ENCODE measurements at regions not wholly inside any gene's neighbourhood (a gene's known extent, or its start where the extent isn't known, plus 50 kb on each side); places are given as distances from the start of the nearest gene placed in this dataset.

DNA sequence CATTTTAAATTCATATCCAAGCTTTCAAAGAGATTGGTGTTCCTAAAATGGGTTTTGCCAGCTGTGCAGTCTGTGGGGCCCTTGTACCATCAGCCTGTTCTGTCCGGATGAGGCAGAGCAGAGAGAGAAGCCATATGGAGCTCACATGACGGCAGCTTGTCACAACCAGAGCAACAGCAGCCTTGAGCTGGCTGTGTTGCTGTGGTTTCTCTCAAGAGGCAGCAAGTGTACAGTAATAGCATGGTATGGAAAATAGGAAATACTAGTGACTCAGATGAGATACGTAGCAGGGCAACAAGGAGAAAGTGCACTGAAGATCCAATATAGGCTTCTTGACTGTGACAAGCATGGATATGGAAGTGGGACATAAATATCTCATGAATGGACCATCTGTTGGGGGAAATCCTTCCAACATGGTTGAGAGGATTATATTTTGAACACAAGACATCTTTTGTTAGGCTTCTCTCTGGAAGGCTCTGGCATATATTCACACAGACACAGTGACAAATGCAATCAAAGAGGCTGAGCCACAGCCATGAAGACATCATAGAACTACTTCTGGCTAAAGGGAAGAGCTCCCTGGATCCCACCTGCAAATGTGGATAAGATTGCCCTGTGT is 251.0 kb upstream of the TAC1 start:
- no peak for ATAC-seq
- no peak overlapping the region for H3K4me3 ChIP-seq
- no peaks in the 10 kb centered on the region for H3K9me3 ChIP-seq (replicated peaks; ENCODE audit: control insufficient read depth, insufficient read depth, low read length)
- no TSS peak for BruUV-seq (replicated peaks)
- H3K36me3 ChIP-seq (ENCODE audit: control insufficient read depth in 2 of 2, insufficient read depth in 2 of 2, low read length in 1 of 2), result no peaks in the 10 kb centered on the region
- no peak overlapping the region for H3K9ac ChIP-seq (ENCODE audit: control insufficient read depth, insufficient read depth, low read length)
- ChIA-PET SMC1A (ENCODE audit: uncharacterized antibody, unreplicated experiment) (no interaction called here), CTCF (interaction anchor here (1.7 kb wide), 1 partner anchor 18 kb away, joined by 4 read pairs; no protein-coding TSS in a partner anchor), RAD21 (ENCODE audit: unreplicated experiment) (no interaction called here), POLR2A (no interaction called here)
- no peaks in the 10 kb centered on the region for H3K79me2 ChIP-seq (ENCODE audit: control insufficient read depth, insufficient read depth, low read length)
- no peak overlapping the region for H3K27ac ChIP-seq (ENCODE audit: control insufficient read depth, insufficient read depth)
- DNase-seq (ENCODE audit: low read depth, low spot score), result no peak
- in situ Hi-C loops (cut with MboI), result loop anchor here (10.0 kb wide), 1 partner anchor 64 kb away; no protein-coding TSS in a partner anchor
- H4K20me1 ChIP-seq (ENCODE audit: control insufficient read depth, insufficient read depth), result no peaks in the 10 kb centered on the region
- WGBS (ENCODE audit: insufficient coverage, insufficient replicate concordance, low lambda C conversion rate, missing lambda C conversion rate), result 20% methylated on average over 3 of the region's 3 CpGs
- no peak overlapping the region for H3K4me2 ChIP-seq (ENCODE audit: control insufficient read depth, insufficient read depth)
- intact Hi-C loops (cut with micrococcal nuclease; ENCODE audit: unreplicated experiment), result no loop called here
- H3K27me3 ChIP-seq (replicated peaks in 1 of 2; ENCODE audit: control insufficient read depth in 2 of 2, insufficient read depth in 2 of 2, low read length in 1 of 2), result no peaks in the 10 kb centered on the region
- H2AFZ ChIP-seq (ENCODE audit: control insufficient read depth, low read depth, low read length), result no peak overlapping the region
- H3K4me1 ChIP-seq (ENCODE audit: control insufficient read depth, insufficient read depth, low read length), result no peaks in the 10 kb centered on the region
- TF ChIP-seq, protein P1, sequence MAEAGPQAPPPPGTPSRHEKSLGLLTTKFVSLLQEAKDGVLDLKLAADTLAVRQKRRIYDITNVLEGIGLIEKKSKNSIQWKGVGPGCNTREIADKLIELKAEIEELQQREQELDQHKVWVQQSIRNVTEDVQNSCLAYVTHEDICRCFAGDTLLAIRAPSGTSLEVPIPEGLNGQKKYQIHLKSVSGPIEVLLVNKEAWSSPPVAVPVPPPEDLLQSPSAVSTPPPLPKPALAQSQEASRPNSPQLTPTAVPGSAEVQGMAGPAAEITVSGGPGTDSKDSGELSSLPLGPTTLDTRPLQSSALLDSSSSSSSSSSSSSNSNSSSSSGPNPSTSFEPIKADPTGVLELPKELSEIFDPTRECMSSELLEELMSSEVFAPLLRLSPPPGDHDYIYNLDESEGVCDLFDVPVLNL (IDR thresholded peaks at IDR 0.05; ENCODE audit: low read depth, low read length), result no peak
- TF ChIP-seq, protein P2, sequence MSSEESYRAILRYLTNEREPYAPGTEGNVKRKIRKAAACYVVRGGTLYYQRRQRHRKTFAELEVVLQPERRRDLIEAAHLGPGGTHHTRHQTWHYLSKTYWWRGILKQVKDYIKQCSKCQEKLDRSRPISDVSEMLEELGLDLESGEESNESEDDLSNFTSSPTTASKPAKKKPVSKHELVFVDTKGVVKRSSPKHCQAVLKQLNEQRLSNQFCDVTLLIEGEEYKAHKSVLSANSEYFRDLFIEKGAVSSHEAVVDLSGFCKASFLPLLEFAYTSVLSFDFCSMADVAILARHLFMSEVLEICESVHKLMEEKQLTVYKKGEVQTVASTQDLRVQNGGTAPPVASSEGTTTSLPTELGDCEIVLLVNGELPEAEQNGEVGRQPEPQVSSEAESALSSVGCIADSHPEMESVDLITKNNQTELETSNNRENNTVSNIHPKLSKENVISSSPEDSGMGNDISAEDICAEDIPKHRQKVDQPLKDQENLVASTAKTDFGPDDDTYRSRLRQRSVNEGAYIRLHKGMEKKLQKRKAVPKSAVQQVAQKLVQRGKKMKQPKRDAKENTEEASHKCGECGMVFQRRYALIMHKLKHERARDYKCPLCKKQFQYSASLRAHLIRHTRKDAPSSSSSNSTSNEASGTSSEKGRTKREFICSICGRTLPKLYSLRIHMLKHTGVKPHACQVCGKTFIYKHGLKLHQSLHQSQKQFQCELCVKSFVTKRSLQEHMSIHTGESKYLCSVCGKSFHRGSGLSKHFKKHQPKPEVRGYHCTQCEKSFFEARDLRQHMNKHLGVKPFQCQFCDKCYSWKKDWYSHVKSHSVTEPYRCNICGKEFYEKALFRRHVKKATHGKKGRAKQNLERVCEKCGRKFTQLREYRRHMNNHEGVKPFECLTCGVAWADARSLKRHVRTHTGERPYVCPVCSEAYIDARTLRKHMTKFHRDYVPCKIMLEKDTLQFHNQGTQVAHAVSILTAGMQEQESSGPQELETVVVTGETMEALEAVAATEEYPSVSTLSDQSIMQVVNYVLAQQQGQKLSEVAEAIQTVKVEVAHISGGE (CRISPR knock-in tag; IDR thresholded peaks at IDR 0.05), result no peak
- TF ChIP-seq, protein P3, sequence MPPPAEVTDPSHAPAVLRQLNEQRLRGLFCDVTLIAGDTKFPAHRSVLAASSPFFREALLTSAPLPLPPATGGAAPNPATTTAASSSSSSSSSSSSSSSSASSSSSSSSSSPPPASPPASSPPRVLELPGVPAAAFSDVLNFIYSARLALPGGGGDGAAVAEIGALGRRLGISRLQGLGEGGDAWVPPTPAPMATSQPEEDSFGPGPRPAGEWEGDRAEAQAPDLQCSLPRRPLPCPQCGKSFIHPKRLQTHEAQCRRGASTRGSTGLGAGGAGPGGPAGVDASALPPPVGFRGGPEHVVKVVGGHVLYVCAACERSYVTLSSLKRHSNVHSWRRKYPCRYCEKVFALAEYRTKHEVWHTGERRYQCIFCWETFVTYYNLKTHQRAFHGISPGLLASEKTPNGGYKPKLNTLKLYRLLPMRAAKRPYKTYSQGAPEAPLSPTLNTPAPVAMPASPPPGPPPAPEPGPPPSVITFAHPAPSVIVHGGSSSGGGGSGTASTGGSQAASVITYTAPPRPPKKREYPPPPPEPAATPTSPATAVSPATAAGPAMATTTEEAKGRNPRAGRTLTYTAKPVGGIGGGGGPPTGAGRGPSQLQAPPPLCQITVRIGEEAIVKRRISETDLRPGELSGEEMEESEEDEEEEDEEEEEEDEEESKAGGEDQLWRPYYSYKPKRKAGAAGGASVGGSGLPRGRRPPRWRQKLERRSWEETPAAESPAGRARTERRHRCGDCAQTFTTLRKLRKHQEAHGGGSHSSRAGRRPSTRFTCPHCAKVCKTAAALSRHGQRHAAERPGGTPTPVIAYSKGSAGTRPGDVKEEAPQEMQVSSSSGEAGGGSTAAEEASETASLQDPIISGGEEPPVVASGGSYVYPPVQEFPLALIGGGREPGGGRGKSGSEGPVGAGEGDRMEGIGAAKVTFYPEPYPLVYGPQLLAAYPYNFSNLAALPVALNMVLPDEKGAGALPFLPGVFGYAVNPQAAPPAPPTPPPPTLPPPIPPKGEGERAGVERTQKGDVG (CRISPR knock-in tag; IDR thresholded peaks at IDR 0.05), result no peak
- TF ChIP-seq, protein P4, sequence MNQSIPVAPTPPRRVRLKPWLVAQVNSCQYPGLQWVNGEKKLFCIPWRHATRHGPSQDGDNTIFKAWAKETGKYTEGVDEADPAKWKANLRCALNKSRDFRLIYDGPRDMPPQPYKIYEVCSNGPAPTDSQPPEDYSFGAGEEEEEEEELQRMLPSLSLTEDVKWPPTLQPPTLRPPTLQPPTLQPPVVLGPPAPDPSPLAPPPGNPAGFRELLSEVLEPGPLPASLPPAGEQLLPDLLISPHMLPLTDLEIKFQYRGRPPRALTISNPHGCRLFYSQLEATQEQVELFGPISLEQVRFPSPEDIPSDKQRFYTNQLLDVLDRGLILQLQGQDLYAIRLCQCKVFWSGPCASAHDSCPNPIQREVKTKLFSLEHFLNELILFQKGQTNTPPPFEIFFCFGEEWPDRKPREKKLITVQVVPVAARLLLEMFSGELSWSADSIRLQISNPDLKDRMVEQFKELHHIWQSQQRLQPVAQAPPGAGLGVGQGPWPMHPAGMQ (IDR thresholded peaks at IDR 0.05; ENCODE audit: borderline replicate concordance), result no peak
- TF ChIP-seq ZNF622 (IDR thresholded peaks at IDR 0.05), result no peak
- TF ChIP-seq MYC (IDR thresholded peaks at IDR 0.05; ENCODE audit: insufficient read depth, insufficient read length, insufficient replicate concordance, low read length, severe bottlenecking), result no peak
- FAIRE-seq, result no peak

Measured in GM12878 (cell line).